ENCODE measurements at regions not wholly inside any gene's neighbourhood (a gene's known extent, or its start where the extent isn't known, plus 50 kb on each side); places are given as distances from the start of the nearest gene placed in this dataset.

- DNase-seq (ENCODE audit: low spot score): no peak
- POLR2A ChIA-PET (ENCODE audit: low non-redundant PET): no interaction called here
- no peak overlapping the region for H3K27ac ChIP-seq (ENCODE audit: low read depth, low read length, poor library complexity, severe bottlenecking)
- CTCF ChIA-PET: no interaction called here
- H3K9me3 ChIP-seq (ENCODE audit: low read depth, low read length, poor library complexity, severe bottlenecking): no peaks in the 10 kb centered on the region
- intact Hi-C loops (cut with micrococcal nuclease; ENCODE audit: unreplicated experiment): no loop called here
- H3K4me1 ChIP-seq (ENCODE audit: insufficient read depth, low read length, poor library complexity, severe bottlenecking): peaks cover 19% of the 10 kb centered on the region
- H3K27me3 ChIP-seq (replicated peaks; ENCODE audit: insufficient read depth, low read depth, low read length, poor library complexity): no peaks in the 10 kb centered on the region
- no peak for TF ChIP-seq EZH2 (IDR thresholded peaks at IDR 0.05; ENCODE audit: borderline replicate concordance, low read depth, low read length, poor library complexity, severe bottlenecking)
- TF ChIP-seq CTCF (conservative IDR thresholded peaks at IDR 0.05; ENCODE audit: low read depth, low read length): no peak
- no TSS peak for BruUV-seq (replicated peaks)
- H3K4me3 ChIP-seq (ENCODE audit: low read depth, low read length, poor library complexity, severe bottlenecking): no peak overlapping the region
- no peaks in the 10 kb centered on the region for H3K36me3 ChIP-seq (ENCODE audit: insufficient read depth, low read length, poor library complexity, severe bottlenecking)
Measured at GRCh38 chr2:179338681-179339080, 74.0 kb upstream of the SESTD1 start.

GRCh38 chr2:179336782-179337534 is 72.3 kb upstream of the SESTD1 start:
- BruUV-seq (replicated peaks): no TSS peak
- CTCF ChIA-PET: no interaction called here
- DNase-seq (ENCODE audit: low spot score): peak; percentile 95
- Histone ChIP-seq H3K4me1 (ENCODE audit: insufficient read depth, low read length, poor library complexity, severe bottlenecking) (peaks cover 21% of the 10 kb centered on the region), H3K27me3 (replicated peaks; ENCODE audit: insufficient read depth, low read depth, low read length, poor library complexity) (no peaks in the 10 kb centered on the region), H3K9me3 (ENCODE audit: low read depth, low read length, poor library complexity, severe bottlenecking) (no peaks in the 10 kb centered on the region), H3K4me3 (ENCODE audit: low read depth, low read length, poor library complexity, severe bottlenecking) (no peak overlapping the region), H3K27ac (ENCODE audit: low read depth, low read length, poor library complexity, severe bottlenecking) (peak overlapping the region; percentile 45), H3K36me3 (ENCODE audit: insufficient read depth, low read length, poor library complexity, severe bottlenecking) (no peaks in the 10 kb centered on the region)
- TF ChIP-seq CTCF (conservative IDR thresholded peaks at IDR 0.05; ENCODE audit: low read depth, low read length) (no peak), EZH2 (IDR thresholded peaks at IDR 0.05; ENCODE audit: borderline replicate concordance, low read depth, low read length, poor library complexity, severe bottlenecking) (no peak)
- intact Hi-C loops (cut with micrococcal nuclease; ENCODE audit: unreplicated experiment): no loop called here
- POLR2A ChIA-PET (ENCODE audit: low non-redundant PET): no interaction called here

GRCh38 chr2:179335732-179336131 is 71.1 kb upstream of the SESTD1 start:
- intact Hi-C loops (cut with micrococcal nuclease; ENCODE audit: unreplicated experiment): no loop called here
- Histone ChIP-seq H3K4me3 (ENCODE audit: low read depth, low read length, poor library complexity, severe bottlenecking) (no peak overlapping the region), H3K9me3 (ENCODE audit: low read depth, low read length, poor library complexity, severe bottlenecking) (no peaks in the 10 kb centered on the region), H3K27me3 (replicated peaks; ENCODE audit: insufficient read depth, low read depth, low read length, poor library complexity) (no peaks in the 10 kb centered on the region), H3K4me1 (ENCODE audit: insufficient read depth, low read length, poor library complexity, severe bottlenecking) (peaks cover 21% of the 10 kb centered on the region), H3K36me3 (ENCODE audit: insufficient read depth, low read length, poor library complexity, severe bottlenecking) (no peaks in the 10 kb centered on the region), H3K27ac (ENCODE audit: low read depth, low read length, poor library complexity, severe bottlenecking) (no peak overlapping the region)
- no TSS peak for BruUV-seq (replicated peaks)
- no peak for TF ChIP-seq EZH2 (IDR thresholded peaks at IDR 0.05; ENCODE audit: borderline replicate concordance, low read depth, low read length, poor library complexity, severe bottlenecking)
- no peak for TF ChIP-seq CTCF (conservative IDR thresholded peaks at IDR 0.05; ENCODE audit: low read depth, low read length)
- no peak for DNase-seq (ENCODE audit: low spot score)
- POLR2A ChIA-PET (ENCODE audit: low non-redundant PET): no interaction called here
- CTCF ChIA-PET: no interaction called here
